ENCODE measurements at regions not wholly inside any gene's neighbourhood (a gene's known extent, or its start where the extent isn't known, plus 50 kb on each side); places are given as distances from the start of the nearest gene placed in this dataset.
"Not testable (repeated sequence)": the region's sequence is repeated elsewhere in the genome, so short reads cannot be mapped to it uniquely, and the experiment has no call there.

DNA sequence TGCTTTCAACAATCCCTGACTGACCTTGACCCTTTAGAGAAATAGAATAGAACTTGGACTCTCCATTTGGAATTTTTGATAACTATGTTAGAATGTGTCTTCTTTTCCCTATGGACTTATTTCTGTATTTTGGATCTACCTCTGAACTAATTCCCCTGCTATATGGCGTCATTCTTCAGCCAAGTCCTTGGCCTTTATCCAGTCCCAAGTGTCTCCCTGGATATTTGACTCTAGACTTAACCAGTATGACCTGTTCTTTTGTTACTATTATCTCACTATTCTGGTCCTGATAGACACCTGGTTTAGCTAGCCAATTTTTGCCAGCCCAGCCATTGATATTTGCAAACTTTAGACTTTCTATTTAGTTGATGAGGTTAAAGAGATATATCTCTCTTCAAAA is 186.8 kb downstream of the KCNS3 start:
- DNase-seq, result no peak

DNA sequence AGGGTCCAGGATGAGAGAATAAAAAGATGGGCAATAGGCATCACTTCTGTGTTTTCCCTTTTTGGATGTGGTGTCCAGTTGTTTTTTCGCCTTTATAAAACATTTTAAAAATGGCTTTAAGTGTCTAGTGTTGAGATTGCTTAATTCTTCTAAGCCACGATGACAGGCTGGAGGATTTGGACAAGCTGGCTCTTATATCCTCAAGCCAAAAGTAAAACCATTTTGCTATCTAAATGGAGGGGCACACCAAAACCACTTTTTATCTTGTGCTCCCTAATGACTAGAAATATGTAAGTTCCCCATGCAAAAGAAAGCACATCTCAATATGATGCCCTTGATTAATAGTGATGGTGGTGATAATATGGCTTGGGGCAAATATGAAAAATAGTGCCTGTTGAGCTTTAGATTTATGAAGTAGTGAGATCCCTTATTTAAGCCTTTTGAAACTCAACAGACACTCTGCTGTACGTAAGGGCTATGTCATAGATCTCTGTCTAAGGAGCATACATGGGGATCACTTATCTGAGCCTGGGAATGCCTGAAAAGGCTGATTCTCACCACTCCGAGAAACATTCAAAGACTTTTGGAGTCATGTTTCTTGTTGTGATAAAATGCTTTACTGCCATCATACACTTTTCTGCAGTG is 185.5 kb downstream of the KCNS3 start:
- no peak for DNase-seq

DNA sequence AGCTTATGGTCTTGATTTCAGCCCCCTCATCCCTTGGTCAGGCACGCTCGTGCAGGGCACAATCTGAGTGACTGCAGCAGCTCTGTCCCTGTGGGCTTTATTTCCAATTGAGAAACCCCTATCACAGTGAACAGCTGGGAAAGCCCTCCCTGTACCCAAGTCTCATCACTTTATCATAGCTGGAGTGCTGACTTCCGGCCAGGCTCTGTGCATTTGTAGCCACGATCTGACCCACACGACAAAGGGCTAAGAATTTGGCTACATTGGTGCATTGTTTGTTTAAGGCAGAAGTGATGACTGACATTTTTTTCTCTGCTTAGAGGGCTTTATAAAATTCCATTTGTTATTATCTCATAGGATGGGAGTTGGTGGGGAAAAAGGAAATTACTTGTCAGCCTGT is 184.4 kb downstream of the KCNS3 start:
- no peak for DNase-seq

DNA sequence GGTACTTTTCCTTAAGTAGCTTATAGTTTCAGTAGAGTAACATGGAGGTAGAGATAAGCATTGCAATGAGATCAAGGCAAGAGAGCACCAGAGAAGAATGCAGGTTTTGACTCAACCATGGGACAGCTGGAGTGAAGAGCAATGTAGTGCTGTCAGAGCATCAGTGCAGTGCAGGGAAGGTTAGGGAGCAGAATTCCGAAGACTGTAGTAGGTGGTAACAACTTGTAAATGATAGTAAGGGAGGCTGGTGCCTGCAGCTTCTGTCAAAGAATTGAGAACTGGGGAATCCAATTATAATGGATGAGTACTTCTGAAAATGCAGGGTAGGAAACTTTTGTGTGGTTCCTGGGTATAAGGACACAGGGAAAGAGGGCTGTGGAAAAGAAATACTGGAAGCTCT is 183.2 kb downstream of the KCNS3 start:
- DNase-seq, result no peak

DNA sequence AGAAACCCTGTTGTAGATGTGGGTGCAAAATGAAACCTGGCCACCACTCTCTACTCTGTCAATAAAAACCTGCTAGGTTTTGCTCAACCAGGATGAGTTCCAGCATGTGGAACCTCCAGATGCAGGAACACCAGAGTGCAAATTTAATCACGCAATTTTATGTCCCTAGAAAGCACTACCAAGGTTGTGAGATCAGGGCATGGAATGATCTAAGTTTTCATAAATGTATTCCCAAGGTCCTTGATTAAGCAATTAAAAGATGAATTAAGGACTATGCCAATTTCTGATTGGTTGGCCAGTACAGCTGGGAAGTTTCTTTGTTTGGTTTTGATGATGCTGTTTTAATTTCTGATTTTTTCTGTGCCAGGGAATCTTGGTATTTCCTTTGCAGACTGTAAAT is 179.2 kb downstream of the KCNS3 start:
- DNase-seq, result no peak

DNA sequence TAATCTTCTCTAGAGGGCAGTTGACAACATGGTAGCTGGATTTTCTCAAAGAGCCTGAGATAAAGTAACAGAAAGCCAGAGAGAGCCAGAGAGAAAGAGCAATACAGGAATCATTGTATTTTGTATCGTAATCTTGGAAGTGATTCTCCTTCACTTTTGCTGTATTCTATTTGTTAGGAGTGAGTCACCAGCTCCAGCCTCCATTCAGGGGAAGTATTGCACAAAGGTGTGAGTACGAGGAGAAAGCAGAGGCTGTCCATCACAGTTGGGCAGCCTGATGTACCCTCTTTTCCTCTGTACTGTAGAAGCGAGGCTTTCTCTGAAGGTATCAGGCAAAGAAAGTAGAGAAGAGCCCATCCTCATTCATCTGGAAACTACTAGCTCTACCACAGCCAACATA is 176.8 kb downstream of the KCNS3 start:
- no peak for DNase-seq

DNA sequence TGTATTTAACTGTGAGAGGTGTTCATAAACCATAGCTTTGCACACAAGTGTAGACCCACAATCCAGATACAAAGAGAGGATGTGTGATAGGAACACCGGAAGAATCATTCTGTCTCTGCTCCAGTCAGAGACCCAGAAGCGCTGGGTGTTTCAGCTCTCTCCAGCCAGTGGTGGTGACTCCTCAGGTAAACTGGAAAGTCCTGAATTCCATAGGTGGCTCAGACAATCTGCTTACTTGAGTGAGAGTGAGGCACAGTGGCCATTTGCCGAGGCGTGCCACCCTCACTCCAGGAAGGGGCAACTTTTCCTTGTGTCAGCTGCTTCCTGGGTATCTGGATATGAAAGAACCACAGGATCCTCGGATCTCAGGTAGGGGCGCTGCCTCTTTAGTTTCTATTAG is 171.5 kb downstream of the KCNS3 start:
- DNase-seq, result no peak

DNA sequence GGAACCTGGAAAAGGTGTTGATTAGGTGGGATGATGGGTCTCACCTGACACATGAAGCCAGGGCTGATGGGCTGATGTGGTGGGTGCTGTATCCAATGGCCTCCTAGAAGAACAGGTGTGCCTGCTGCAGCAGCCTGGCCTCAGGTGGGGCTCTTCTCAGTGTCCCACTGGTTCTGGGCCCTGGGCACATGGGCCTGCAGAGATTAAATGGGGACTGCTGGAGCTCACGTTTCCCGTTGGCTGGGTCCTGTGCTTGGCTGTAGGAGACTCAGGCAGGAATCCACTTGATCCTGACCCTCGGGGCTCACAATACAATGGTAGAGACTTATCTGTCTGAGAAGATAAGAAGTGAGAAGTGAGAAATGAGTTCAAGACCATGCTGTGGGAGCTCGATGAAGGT is 170.9 kb downstream of the KCNS3 start:
- DNase-seq, result no peak

DNA sequence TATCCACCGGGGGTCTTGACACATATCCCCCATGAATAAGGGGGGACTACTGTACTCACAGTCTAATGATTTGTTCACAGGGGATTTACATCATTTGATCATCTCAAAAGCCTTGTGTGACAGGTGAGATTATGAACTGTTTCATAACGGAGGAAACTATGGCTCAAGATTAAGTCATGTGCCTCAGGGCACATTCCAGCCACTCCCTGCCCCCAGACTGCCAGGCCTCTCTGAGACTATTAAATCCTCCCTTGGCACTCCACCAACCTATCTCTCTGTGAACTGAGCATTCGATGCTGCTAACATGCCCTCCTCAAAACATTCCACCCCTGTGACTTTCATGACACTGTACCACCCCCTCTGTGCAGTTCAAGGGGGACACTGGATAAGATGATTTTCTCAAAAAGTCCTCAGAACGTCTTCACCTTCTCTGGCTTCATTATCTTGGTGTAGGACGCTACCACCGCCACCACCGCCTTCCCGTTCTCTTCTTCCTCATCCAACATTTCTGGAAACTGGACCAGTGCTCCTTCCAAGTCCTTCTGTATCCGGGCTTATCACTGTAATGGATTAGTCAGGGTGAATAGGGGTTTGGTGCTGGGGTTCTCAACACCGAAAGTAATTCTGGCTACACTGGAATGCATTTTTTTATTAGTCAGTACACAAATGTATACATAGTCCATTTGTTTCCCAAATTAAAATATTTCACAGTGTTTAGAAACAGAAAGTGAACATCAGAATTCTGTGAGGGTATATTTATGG is 169.6 kb downstream of the KCNS3 start:
- no peak for DNase-seq

DNA sequence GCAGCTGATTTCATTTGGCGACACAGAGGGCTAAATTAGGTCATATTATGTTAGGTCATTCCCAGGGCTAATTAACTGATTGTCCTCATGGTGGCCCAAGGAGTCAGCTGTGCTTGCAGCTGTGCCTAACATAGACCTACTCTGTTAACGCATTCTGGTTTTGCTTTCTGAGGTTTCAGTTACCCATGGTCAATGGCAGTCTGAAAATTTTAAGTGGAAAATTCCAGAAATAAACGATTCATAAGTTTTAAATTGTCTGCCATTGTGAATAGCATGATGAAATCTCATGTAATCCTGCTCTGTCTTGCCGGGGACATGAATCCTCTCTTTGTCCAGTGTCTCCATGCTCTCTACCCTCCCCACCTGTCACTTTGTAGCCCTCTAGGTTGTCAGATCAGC is 168.7 kb downstream of the KCNS3 start:
- no peak for DNase-seq

DNA sequence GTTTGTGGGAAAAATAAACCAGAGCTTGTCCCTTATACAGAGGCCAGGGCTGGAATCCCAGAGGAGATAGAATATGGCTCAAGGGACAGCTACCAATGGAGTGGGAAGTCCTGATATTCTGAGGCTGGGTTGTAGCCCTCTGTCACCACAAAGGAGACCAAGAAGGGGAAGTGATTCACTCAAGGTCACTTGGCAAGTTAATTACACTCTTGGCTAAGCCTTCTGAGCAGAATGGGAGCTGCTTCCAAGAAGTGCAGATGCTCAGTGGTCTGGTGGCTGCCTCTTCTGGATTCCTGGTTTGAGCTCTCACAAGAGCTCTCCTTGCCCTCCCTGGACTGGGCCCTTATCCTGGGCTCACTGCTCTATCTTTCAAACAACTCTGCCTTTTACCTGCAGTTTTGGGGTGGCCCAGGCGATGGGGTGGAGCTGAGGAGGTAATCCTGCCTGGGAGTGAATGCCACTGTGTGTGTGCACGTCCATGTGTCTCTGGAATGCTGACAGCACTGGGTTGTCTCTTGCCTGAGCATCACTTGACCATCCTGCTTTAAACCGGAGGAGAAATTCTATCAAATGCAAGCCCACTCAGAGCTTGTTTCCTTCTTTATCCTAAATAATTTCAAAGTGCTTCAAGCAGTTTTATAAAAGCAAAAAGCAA is 168.2 kb downstream of the KCNS3 start:
- DNase-seq, result peak in 3 of 4 experiments; percentile 4 to 20 (median 10)

DNA sequence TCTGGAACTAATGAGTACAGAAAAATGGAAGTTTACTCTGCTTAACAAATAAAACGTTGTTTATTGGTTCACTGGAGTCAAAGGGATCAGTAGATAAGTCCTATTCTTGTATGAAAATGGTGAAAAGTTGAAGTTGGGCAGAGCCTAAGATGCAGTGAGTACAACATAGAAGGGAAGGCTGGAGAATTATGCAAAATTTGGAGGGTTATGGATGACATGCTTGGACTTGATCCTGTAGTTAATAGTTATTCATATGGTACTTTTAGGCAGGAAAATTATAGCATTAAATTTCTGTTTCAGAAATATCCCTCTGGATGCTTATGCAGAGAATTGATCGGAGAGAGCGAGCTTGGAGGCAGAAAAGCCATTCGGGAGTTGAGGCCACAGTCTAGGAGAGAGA is 167.6 kb downstream of the KCNS3 start:
- DNase-seq, result no peak

DNA sequence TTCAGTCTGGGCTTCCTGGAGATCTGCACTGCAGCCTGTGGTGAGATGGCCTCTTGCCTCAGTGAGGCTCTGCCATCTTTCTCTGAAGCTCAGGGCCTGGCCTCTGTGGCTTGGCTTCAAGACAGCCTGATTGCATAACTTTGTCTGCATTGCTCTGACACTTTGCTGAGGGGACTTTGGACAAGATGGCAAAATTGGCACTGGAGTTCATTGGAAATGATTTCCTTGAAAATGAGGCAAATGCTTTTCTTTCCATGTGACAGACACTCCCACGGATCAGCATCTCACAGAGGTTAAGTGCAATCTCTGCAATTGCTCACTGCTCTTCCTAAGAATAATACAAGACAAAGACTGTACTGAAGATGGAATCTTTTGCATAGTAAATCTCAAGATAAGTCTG is 166.8 kb downstream of the KCNS3 start:
- DNase-seq, result no peak

DNA sequence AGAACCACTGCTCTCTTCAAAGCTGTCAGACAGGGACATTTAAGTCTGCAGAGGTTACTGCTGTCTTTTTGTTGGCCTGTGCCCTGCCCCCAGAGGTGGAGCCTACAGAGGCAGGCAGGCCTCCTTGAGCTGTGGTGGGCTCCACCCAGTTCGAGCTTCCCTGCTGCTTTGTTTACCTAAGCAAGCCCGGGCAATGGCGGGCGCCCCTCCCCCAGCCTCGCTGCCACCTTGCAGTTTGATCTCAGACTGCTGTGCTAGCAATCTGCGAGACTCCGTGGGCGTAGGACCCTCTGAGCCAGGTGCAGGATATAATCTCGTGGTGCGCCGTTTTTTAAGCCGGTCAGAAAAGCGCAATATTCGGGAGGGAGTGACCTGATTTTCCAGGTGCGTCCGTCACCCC is 138.9 kb downstream of the KCNS3 start:
- not testable (repeated sequence) for DNase-seq

DNA sequence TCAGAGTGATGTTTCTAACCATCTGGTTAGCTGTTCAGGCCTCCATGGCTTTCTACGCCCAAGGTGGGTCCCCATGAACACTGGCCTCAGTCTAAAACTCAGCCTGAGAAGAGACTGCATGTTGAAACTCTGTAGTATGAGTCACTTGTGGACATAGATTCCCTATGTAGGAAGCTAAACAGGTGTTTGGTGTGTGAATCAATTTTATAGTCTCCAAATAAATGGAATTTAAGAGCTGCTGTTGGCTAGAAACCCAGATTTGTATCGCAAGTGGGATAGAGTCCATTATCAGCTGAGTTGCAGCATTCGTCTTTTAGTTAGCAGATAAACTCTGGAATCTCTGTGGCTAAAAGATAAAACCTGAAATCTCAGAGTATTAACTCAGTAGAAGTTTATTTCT is 131.4 kb downstream of the KCNS3 start:
- no peak for DNase-seq

DNA sequence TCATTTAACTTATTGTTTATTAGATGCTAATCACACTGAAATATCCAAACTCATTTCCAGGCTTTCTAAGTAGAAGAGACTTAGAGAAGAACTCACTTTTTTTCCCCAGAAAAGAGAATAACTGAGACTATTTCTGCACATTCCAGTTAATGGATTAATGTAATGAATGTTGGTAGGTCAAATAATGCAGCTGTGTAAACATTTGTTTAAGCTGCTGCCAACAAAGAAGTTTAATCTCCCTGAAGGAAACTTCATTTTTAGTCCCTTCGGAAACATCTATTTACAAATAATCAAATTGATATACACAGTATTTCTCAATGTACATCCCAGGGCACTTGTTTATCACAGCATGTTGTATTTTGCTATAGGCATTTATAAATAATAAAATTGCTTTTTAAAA is 126.9 kb downstream of the KCNS3 start:
- DNase-seq, result no peak

DNA sequence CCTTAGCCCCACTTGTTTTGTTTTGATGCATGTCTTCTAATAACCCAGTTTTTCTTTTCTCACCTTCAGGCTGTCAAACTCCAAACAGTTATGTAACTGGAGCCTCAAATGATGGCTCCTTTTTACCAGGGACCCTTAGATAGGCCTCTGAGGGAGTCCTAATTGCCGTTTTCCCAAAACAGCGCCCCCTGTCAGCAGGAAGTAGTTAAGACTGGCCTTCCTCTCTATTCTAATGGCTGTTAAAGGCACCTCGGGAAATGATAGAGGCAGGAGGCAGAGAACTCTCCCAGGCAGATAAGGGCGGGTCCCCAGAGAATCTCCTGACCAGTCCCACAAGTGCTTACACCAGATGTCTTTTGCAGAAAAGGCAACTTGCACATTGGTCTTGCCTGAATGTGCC is 123.2 kb downstream of the KCNS3 start:
- no peak for DNase-seq

DNA sequence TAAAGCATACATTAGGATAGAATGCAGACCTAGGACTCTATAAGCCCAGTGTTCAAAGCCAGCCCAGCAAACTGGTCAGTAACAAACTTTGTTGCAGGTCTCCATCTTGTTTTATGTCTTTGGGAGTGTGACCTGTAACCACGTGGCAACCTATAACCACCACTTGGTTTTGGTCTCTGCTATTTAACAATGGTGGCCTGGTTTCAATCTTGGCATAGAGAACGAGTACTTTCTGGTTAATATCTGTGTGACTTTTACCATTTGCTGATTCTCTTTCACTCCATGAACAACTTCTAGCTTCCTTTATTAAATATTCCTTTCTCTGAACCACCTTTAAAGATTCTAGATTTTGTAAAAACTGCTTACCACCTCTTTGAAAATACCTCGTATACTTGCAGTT is 118.5 kb downstream of the KCNS3 start:
- DNase-seq, result no peak

DNA sequence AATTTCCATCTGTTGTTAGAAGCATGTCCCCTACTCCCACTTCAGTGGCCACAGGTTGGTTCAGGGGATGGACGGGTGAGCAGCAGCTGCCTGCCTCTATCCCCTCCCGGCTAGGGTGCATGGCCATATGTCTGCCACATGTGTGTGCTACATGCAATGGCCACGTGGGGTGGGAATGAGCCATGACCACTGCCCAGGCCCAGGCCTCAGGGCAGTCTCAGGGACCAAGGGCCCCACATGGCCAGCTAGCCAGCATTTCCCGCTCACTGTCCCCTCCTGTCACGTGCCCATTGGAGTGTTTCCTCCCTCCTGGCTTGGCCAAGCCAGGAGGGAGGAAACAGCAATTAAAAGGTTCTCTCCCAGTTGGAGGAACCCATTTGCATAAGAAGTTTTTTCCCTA is 117.1 kb downstream of the KCNS3 start:
- DNase-seq, result no peak

Data from suppressor macrophage (primary cell).